Thoracic aorta (tissue), 2 donors: ENCODE measurements at regions not wholly inside any gene's neighbourhood (a gene's known extent, or its start where the extent isn't known, plus 50 kb on each side); places are given as distances from the start of the nearest gene placed in this dataset.

Experiments used
- ATAC-seq: fragments of 150-250 bp; one replicate; pipeline ENCODE4 v1.8.0; 2017; ENCODE audit warnings: low read depth; ENCODE audit not compliant: insufficient number of reproducible peaks, low FRiP score
- DNase-seq: peaks from one replicate; pipeline ENCODE4 v3.0.0-alpha.2; 2020; ENCODE audit warnings: low spot score
- H3K27ac ChIP-seq, 2 donors: fragments of 200-600 bp; sonication (generic); 1 replicate in 1 of 2; 2 replicates in 1 of 2; pipeline ENCODE4 v1.5.1; 2016; ENCODE audit warnings: mild to moderate bottlenecking in 2 of 2, moderate library complexity in 2 of 2
- H3K27me3 ChIP-seq: fragments of 200-600 bp; sonication (generic); replicated peaks from 2 replicates; pipeline ENCODE4 v1.6.0; 2016; ENCODE audit warnings: mild to moderate bottlenecking; ENCODE audit not compliant: insufficient read depth
- H3K36me3 ChIP-seq: fragments of 200-600 bp; sonication (generic); one replicate; pipeline ENCODE4 v1.5.1; 2016
- H3K4me1 ChIP-seq, 2 donors: fragments of 200-600 bp; sonication (generic); 1 replicate in 1 of 2; 2 replicates in 1 of 2; pipeline versions ENCODE4 v1.5.1 to v1.6.0; 2016; ENCODE audit warnings: low read depth in 2 of 2, mild to moderate bottlenecking in 1 of 2; ENCODE audit not compliant: control insufficient read depth in 1 of 2
- H3K4me3 ChIP-seq: fragments of 200-600 bp; sonication (generic); 2 replicates; pipeline ENCODE4 v1.5.1; 2016; ENCODE audit warnings: mild to moderate bottlenecking
- H3K9me3 ChIP-seq: fragments of 200-600 bp; sonication (generic); 2 replicates; pipeline ENCODE4 v1.5.1; 2016
- CTCF ChIP-seq: fragments of 200-600 bp; sonication (generic); IDR thresholded peaks from one replicate; pipeline ENCODE4 v1.5.1; 2019; ENCODE audit warnings: antibody characterized with exemption

- no peak for DNase-seq
- H3K27me3 ChIP-seq: no peaks in the 10 kb centered on the region
Measured at GRCh38 chr5:103902893-103903292, 340.3 kb upstream of the NUDT12 start.

GRCh38 chr5:103901885-103902284 is 339.3 kb upstream of the NUDT12 start:
- ATAC-seq (no peak), DNase-seq (no peak)
- H3K36me3 ChIP-seq: no peaks in the 10 kb centered on the region
- H3K9me3 ChIP-seq: no peaks in the 10 kb centered on the region
- no peak for TF ChIP-seq CTCF
- no peak overlapping the region for H3K4me3 ChIP-seq
- H3K4me1 ChIP-seq: no peaks in the 10 kb centered on the region
- H3K27me3 ChIP-seq: no peaks in the 10 kb centered on the region
- no peak overlapping the region for H3K27ac ChIP-seq

More at GRCh38 chr5:103902893-103903292, 340.3 kb upstream of the NUDT12 start:
- H3K36me3 ChIP-seq: no peaks in the 10 kb centered on the region
- no peak overlapping the region for H3K4me3 ChIP-seq
- no peak for TF ChIP-seq CTCF
- no peaks in the 10 kb centered on the region for H3K4me1 ChIP-seq
- no peaks in the 10 kb centered on the region for H3K9me3 ChIP-seq
- no peak for ATAC-seq
- H3K27ac ChIP-seq: no peak overlapping the region

- no peak for DNase-seq
- Histone ChIP-seq H3K36me3 (no peaks in the 10 kb centered on the region), H3K4me3 (no peak overlapping the region), H3K4me1 (no peaks in the 10 kb centered on the region), H3K27ac (no peak overlapping the region), H3K9me3 (no peaks in the 10 kb centered on the region), H3K27me3 (no peaks in the 10 kb centered on the region)
- TF ChIP-seq CTCF: no peak
- ATAC-seq: no peak
Measured at GRCh38 chr5:103896593-103896992, 334.0 kb upstream of the NUDT12 start.

GRCh38 chr5:103895738-103896137 is 333.1 kb upstream of the NUDT12 start:
- DNase-seq (no peak), ATAC-seq (no peak)
- H3K4me1 ChIP-seq: no peaks in the 10 kb centered on the region
- no peaks in the 10 kb centered on the region for H3K9me3 ChIP-seq
- TF ChIP-seq CTCF: no peak
- H3K27ac ChIP-seq: no peak overlapping the region
- no peak overlapping the region for H3K4me3 ChIP-seq
- no peaks in the 10 kb centered on the region for H3K36me3 ChIP-seq
- no peaks in the 10 kb centered on the region for H3K27me3 ChIP-seq

GRCh38 chr5:103894882-103895281 is 332.3 kb upstream of the NUDT12 start:
- ATAC-seq: no peak
- Histone ChIP-seq H3K27me3 (no peaks in the 10 kb centered on the region), H3K4me1 (no peaks in the 10 kb centered on the region), H3K9me3 (no peaks in the 10 kb centered on the region), H3K36me3 (no peaks in the 10 kb centered on the region), H3K4me3 (no peak overlapping the region), H3K27ac (no peak overlapping the region)
- TF ChIP-seq CTCF: no peak
- DNase-seq: no peak
